ENCODE measurements at regions not wholly inside any gene's neighbourhood (a gene's known extent, or its start where the extent isn't known, plus 50 kb on each side); places are given as distances from the start of the nearest gene placed in this dataset.
"Not testable (repeated sequence)": the region's sequence is repeated elsewhere in the genome, so short reads cannot be mapped to it uniquely, and the experiment has no call there.

DNA sequence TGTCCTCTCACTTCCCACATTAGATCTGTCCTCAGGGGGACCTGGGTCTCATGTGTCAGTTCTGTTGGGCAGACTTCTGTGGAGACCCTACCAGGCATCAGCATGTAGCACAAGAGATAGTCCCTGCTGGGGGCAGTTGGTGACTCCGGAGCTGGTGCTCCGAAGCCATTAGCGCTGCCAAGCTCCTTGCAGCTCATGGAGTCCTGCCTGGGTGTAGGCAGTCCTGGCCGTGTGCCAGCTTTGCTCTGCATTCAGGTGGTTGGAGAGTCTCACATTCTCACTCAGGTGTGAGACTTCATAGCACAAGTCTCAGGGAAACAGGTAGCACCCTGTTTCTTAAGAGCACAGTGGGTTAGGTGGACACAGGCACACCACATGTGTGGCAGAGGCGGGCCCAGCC lies 202.3 kb downstream of the LIPI start:
- not testable (repeated sequence) for DNase-seq (ENCODE audit: low read depth)

DNA sequence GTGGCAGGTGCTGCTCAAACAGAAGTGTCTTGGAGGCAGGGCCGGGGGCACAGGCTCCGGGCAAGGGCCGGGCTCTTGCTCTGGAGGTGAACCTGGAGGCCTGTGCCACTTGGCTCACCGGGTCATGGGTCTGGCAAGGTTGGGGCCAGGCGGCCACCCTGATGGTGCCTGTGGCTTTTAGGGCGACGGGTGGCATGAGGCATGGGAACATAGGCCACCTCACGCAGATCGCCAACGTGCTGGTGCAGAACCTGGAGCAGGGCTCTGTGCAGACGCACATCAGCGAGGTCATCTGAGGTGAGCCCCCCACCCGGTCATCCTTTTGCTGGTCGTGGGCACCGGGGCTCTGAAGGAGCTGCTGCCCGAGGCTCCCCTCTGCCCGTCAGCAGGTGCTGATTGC lies 202.7 kb downstream of the LIPI start:
- DNase-seq (ENCODE audit: low read depth), result not testable (repeated sequence)

DNA sequence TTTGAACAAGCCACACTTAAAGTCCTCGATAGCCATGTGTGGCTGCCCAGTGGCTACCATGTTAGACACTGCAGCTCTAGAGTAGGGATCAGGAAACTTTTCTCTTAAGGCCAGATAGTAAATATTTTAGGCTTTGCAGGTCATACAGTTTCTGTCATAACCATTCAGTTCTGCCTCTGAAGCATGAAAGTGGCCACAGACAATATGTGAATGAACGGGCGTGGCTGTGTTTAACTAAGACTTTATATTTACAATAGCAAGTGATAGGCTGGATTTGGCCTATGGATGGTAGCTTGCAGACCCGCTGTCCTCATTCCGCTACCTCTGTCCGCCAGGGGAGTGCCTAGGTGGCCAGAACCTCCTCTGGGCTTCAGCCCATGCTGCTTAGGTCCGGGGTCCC lies 204.6 kb downstream of the LIPI start:
- not testable (repeated sequence) for DNase-seq (ENCODE audit: low read depth)

DNA sequence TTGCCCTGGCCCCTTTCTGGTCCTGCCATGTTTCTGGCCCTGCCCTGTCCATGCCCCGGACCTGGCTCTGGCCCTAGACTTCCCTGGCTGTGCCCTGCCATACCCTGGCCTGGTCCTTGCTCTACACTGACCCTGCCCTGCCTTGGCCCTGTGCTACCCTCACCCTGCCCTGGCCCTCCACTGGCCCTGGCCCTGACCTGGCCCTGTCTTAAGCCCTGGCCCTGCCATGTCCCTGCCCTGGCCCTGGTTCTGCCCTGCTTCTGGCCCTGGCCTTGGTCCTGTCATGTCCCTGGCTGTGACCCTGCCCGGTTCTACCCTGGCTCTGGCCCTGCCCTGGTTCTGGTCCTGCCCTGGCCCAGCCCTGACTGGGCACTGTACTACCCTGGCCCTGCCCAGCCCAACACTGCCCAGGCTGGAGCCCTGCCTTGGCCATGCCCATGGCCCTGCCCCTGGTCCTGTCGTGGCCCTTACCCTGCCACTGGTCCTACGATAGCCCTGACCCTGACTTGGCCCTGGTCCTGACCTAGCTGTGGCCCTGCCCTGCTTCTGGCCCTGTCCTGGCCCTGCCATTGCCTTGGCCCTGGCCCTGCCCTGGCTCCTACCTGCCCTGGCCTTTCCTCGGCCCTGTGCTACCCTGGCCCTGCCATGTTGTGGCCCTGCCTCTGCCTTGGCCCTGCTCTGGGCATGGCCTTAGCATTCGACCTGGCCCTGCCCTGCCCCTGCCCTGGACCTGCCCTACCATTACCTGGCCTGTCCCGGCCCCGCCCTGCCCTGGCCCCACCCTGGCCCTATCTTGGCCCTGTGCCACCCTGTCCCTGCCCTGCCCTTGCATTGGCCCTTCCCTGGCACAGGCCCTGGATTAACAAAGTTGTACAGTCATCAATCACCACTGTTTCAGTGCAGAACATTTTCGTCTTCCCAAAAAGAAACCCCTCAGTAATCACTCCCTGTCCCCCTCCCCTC lies 223.5 kb downstream of the LIPI start:
- DNase-seq (ENCODE audit: low read depth), result not testable (repeated sequence)

DNA sequence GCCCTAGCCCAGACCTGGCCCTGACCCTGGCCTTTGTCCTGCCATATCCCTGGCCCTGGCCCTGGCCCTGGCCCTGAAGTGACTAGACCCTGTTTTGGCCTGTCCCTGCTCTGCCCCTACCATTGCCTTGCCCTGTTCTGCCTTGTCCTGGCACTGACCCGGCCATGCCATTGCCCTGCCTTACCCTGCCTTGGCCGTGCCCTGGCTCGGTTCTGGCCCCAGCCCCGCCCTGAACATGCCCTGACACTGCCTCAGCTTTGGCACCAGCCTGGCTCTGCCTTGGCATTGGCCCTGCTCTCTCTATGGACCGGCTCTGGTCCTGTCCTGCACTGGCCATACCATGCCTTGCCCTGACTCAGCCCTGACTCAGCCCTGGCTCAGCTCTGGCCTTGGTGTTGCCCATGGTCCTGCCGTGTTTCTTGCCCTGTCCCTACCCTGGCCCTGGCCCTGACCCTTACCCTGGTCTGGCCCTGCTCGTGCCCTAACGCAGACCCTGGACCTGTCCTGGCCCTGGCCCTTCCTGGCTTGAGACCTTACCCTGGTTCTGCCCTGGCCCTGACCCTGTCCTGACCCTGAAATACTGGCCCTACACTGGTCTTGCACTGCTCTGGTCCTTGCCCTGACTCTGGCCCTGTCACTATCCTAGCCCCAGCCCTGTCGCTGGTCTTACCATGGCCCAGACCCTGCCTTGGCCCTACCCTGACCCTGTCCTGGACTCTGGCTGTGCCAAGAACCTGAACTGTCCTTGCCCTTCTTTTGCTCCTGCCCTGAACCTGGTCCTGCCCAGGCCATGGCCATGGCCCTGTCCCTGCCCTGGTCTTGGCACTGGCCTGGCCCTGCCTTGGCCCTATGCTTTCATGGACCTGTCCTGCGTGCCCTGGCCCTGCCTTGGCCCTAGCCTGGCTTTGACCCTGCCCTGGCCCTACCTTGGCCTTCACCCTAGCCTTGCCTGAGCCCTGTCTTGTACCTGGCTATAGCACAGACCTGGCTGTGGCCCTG lies 224.6 kb downstream of the LIPI start:
- DNase-seq (ENCODE audit: low read depth), result not testable (repeated sequence)

- not testable (repeated sequence) for DNase-seq (ENCODE audit: low read depth)
Observed at GRCh38 chr21:13985137-13985864, 225.5 kb downstream of the LIPI start.

DNA sequence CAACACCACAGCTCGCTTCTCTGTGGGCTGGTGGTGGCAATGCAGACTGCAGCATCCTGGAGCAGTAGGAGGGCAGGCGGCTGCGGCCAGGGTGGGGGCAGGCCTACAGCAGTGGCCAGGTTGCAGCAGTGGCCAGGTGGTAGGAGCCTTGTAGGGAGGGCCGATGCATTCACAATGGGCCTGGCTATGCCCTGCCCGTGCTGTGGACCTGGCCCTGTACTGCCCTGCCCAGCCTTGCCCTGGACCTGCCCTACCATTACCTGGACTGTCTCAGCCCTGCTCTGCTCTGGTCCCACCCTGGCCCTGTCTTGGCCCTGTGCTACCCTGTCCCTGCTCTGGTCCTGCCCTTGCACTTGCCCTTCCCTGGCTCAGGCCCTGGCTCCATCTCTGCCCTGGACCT lies 226.0 kb downstream of the LIPI start:
- not testable (repeated sequence) for DNase-seq (ENCODE audit: low read depth)

- DNase-seq (ENCODE audit: low read depth), result not testable (repeated sequence)
Observed at GRCh38 chr21:13981176-13982087, 229.3 kb downstream of the LIPI start.

- not testable (repeated sequence) for DNase-seq (ENCODE audit: low read depth)
Observed at GRCh38 chr21:13980115-13980662, 230.6 kb downstream of the LIPI start.

DNA sequence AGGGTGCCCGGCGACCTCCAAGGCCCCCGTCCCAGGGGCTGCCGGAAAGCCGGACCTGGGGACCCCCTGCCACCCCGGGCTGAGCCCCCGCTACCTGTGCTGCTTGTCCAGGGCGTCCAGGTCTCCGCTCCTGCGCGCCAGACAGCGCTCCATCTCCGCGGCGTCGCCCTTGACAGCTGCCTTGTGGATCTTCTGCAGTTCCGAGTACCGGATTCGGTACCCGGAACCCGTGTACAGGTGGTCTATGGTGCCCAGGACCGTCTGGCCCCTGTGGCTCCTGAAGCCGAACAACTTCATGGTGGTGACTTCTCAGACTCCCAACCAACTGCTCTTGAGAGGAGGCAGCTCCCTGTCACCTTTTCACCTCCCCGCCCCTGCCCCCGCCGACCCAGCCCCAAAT lies 231.1 kb downstream of the LIPI start:
- not testable (repeated sequence) for DNase-seq (ENCODE audit: low read depth)

DNA sequence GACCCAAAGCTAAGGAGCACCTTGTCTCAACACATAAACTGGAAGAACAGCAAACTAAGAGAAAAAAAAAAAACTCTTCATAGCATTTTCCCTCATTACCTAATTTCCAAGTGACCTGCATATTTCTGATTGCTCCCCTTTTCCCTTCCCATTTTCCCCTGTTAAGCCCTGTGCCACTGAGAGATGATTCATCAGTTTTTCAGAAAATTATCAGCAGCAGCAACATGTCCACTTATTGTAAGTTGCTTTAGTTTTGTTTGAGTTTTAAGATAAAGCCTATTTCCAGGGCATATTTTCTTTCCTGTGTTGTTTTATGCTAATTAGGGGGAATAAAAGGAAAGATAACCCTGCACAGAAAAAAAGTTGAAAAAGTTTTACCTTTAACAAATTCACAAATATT lies 236.2 kb downstream of the LIPI start:
- DNase-seq (ENCODE audit: low read depth), result not testable (repeated sequence)

DNA sequence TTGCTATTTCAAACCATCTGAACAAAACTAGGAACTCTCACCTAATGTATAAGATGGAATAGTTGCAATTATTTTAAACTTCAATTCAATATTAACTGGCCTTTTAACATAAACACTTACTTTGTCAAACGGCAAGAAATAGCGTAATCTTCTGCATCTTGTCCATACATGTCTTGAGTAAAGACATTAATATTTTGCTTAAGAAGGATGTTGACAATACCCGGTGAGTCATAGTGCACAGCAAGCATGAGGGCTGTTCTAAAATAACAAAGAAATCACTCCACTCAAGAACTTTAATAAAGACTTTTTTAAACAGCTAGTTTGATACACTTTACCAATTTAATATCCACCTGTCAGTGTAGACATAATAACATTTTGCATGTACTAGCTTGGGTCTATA lies 240.9 kb downstream of the LIPI start:
- DNase-seq (ENCODE audit: low read depth), result not testable (repeated sequence)

DNA sequence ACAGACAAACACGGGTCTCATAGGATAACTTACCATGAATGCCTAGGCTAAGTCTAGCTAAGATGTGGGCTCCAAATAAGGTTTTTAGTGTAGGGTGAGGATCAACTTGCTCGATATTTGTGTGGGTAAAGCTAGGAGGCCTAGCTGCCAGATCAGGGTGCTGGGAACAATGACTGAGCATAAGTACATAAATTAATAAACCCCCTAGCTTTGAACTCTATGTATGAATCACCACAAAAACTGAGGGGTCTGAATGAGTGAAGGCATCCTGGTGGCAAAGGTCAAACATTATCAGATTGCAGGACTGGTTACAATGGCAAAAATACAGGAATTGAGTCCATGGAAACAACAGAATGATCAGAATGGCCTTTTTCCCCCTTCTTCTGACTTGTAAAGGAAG lies 241.8 kb downstream of the LIPI start:
- DNase-seq (ENCODE audit: low read depth), result not testable (repeated sequence)

- not testable (repeated sequence) for DNase-seq (ENCODE audit: low read depth)
Observed at GRCh38 chr21:13963259-13963658, 247.5 kb downstream of the LIPI start.

- DNase-seq (ENCODE audit: low read depth), result no peak
Observed at GRCh38 chr21:13937236-13937635, 273.5 kb downstream of the LIPI start.

DNA sequence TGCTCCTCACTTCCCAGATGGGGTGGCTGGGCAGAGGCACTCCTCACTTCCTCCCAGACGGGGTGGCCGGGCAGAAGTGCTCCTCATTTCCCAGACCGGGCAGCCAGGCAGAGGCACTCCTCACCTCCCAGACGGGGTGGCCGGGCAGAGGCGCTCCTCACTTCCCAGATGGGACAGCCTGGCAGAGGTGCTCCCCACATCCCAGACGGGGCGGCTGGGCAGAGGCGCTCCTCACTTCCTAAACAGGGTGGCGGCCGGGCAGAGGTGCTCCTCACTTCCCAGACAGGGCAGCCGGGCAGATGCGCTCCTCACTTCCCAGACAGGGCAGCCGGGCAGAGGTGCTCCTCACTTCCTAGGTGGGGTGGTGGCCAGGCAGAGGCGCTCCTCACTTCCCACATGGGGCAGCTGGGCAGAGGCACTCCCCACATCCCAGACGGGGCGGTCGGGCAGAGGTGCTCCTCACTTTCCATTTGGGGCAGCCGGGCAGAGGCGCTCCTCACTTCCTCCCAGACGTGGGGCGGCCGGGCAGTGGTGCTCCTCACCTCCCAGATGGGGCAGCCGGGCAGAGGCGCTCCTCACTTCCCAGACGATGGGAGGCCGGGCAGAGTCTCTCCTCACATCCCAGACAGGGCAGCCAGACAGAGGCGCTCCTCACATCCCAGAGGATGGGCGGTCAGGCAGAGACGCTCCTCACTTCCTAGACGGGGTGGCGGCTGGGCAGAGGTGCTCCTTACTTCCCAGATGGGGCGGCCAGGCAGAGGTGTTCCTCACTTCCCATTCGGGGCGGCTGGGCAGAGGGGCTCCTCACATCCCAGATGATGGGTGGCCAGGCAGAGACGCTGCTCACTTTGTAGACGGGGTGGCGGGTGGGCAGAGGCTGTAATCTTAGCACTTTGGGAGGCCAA lies 274.5 kb downstream of the LIPI start:
- DNase-seq (ENCODE audit: low read depth), result not testable (repeated sequence)

DNA sequence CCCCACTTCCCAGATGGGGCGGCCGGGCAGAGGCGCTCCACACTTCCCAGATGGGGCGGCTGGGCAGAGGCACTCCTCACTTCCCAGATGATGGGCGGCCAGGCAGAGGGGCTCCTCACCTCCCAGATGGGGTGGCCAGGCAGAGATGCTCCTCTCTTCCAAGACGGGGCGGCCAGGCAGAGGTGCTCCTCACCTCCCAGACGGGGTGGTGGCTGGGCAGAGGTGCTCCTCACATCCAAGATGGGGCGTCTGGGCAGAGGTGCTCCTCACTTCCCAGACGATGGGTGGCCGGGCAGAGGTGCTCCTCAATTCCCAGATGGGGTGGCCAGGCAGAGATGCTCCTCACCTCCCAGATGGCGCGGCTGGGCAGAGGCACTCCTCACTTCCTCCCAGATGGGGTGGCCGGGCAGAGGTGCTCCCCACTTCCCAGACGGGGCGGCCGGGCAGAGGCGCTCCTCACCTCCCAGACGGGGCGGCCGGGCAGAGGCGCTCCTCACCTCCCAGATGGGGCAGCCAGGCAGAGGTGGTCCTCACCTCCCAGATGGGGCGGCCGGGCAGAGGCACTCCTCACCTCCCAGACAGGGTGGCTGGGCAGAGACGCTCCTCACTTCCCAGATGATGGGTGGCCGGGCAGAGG lies 275.2 kb downstream of the LIPI start:
- not testable (repeated sequence) for DNase-seq (ENCODE audit: low read depth)

DNA sequence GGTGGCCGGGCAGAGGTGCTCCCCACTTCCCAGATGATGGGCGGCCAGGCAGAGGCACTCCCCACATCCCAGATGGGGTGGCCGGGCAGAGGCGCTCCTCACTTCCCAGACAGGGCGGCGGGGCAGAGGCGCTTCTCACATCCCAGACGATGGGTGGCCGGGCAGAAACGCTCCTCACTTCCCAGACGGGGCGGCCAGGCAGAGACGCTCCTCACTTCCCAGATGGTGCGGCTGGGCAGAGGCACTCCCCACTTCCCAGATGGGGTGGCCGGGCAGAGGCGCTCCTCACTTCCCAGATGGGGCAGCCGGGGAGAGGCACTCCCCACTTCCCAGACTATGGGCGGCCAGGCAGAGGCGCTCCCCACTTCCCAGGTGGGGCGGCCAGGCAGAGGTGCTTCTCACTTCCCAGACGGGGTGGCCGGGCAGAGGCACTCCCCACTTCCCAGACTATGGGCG lies 275.8 kb downstream of the LIPI start:
- DNase-seq (ENCODE audit: low read depth), result not testable (repeated sequence)
